Neural progenitor cell (in vitro differentiated cells): ENCODE measurements at regions not wholly inside any gene's neighbourhood (a gene's known extent, or its start where the extent isn't known, plus 50 kb on each side); places are given as distances from the start of the nearest gene placed in this dataset.
"Not testable (repeated sequence)": the region's sequence is repeated elsewhere in the genome, so short reads cannot be mapped to it uniquely, and the experiment has no call there.

ENCODE experiments used
- EZH2 ChIP-seq: fragments of 200-600 bp; sonication (generic); IDR thresholded peaks from 2 replicates; pipeline ENCODE4 v1.6.1; 2017; ENCODE audit warnings: antibody characterized with exemption, mild to moderate bottlenecking, moderate library complexity
- EZH2phosphoT487 ChIP-seq: fragments of 200-600 bp; sonication (generic); IDR thresholded peaks from 2 replicates; pipeline ENCODE4 v1.6.1; 2017; ENCODE audit warnings: antibody characterized with exemption
- TF ChIP-seq, protein P1 (sequence below): fragments of 200-600 bp; sonication (generic); IDR thresholded peaks from 2 replicates; pipeline ENCODE4 v1.5.1; 2017; ENCODE audit warnings: antibody characterized with exemption, mild to moderate bottlenecking

DNA sequence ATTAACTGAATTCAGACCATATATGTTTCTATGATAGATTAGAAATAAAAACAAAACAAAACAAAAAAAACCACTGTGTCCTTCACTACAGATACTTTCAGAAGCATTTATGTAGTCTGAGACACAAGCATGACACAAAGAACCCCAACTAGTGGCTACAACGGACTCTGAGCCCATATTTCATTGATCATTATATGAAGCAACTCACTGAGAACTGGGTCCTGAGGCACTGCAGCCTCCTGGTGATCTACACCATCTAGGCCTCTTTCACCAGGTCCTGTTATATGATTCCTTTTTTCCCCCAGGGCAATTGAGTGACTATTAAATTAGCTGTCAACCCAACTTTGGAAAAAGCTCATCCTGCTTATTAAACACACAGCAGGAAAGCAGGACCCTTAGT lies 98.3 kb downstream of the NBPF8 start:
- not testable (repeated sequence) for TF ChIP-seq EZH2, EZH2phosphoT487
- TF ChIP-seq, protein P1, sequence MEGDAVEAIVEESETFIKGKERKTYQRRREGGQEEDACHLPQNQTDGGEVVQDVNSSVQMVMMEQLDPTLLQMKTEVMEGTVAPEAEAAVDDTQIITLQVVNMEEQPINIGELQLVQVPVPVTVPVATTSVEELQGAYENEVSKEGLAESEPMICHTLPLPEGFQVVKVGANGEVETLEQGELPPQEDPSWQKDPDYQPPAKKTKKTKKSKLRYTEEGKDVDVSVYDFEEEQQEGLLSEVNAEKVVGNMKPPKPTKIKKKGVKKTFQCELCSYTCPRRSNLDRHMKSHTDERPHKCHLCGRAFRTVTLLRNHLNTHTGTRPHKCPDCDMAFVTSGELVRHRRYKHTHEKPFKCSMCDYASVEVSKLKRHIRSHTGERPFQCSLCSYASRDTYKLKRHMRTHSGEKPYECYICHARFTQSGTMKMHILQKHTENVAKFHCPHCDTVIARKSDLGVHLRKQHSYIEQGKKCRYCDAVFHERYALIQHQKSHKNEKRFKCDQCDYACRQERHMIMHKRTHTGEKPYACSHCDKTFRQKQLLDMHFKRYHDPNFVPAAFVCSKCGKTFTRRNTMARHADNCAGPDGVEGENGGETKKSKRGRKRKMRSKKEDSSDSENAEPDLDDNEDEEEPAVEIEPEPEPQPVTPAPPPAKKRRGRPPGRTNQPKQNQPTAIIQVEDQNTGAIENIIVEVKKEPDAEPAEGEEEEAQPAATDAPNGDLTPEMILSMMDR = not testable (repeated sequence)
